Endothelial cell (in vitro differentiated cells): ENCODE measurements at regions not wholly inside any gene's neighbourhood (a gene's known extent, or its start where the extent isn't known, plus 50 kb on each side); places are given as distances from the start of the nearest gene placed in this dataset.

Experiments used
- DNase-seq: peaks from one replicate; pipeline ENCODE4 v3.0.0; 2021; ENCODE audit warnings: low spot score
- H3K27ac Mint-ChIP-seq: one replicate; pipeline ENCODE4 v1.8.0; 2021; ENCODE audit warnings: mixed read lengths, inconsistent platforms; ENCODE audit not compliant: unreplicated experiment
- H3K27me3 Mint-ChIP-seq: one replicate; pipeline ENCODE4 v1.8.0; 2021; ENCODE audit warnings: mild to moderate bottlenecking, moderate library complexity, mixed read lengths, inconsistent platforms; ENCODE audit not compliant: unreplicated experiment
- H3K36me3 Mint-ChIP-seq: one replicate; pipeline ENCODE4 v1.8.0; 2021; ENCODE audit warnings: mild to moderate bottlenecking, low read depth, mixed read lengths, inconsistent platforms; ENCODE audit not compliant: unreplicated experiment
- H3K4me1 Mint-ChIP-seq: one replicate; pipeline ENCODE4 v1.8.0; 2021; ENCODE audit warnings: mild to moderate bottlenecking, mixed read lengths, inconsistent platforms; ENCODE audit not compliant: unreplicated experiment
- H3K4me3 Mint-ChIP-seq: one replicate; pipeline ENCODE4 v1.8.0; 2021; ENCODE audit warnings: mild to moderate bottlenecking, mixed read lengths, inconsistent platforms; ENCODE audit not compliant: unreplicated experiment
- H3K9me3 Mint-ChIP-seq: one replicate; pipeline ENCODE4 v1.8.0; 2021; ENCODE audit warnings: mixed read lengths, inconsistent platforms; ENCODE audit not compliant: unreplicated experiment
- CTCF ChIP-seq: fragments of 200-600 bp; sonication (generic); IDR thresholded peaks from one replicate; pipeline ENCODE4 v1.5.0; 2021; ENCODE audit warnings: antibody characterized with exemption; ENCODE audit not compliant: unreplicated experiment

GRCh38 chrX:8232406-8232805 lies 61.3 kb upstream of the VCX2 start:
- H3K36me3 Mint-ChIP-seq = peaks cover under 1% of the 10 kb centered on the region
- H3K27ac Mint-ChIP-seq = no peak overlapping the region
- no peaks in the 10 kb centered on the region for H3K4me1 Mint-ChIP-seq
- no peaks in the 10 kb centered on the region for H3K9me3 Mint-ChIP-seq
- DNase-seq = no peak
- no peak overlapping the region for H3K4me3 Mint-ChIP-seq
- TF ChIP-seq CTCF = no peak
- no peaks in the 10 kb centered on the region for H3K27me3 Mint-ChIP-seq

GRCh38 chrX:8233091-8233490 lies 62.0 kb upstream of the VCX2 start:
- Mint-ChIP-seq H3K27me3 (no peaks in the 10 kb centered on the region), H3K4me3 (no peak overlapping the region), H3K27ac (no peak overlapping the region), H3K36me3 (no peaks in the 10 kb centered on the region), H3K4me1 (no peaks in the 10 kb centered on the region), H3K9me3 (no peaks in the 10 kb centered on the region)
- no peak for DNase-seq
- TF ChIP-seq CTCF = no peak

- Mint-ChIP-seq H3K27ac (no peak overlapping the region), H3K4me3 (no peak overlapping the region), H3K27me3 (no peaks in the 10 kb centered on the region), H3K9me3 (no peaks in the 10 kb centered on the region), H3K4me1 (no peaks in the 10 kb centered on the region), H3K36me3 (no peaks in the 10 kb centered on the region)
- TF ChIP-seq CTCF = no peak
- DNase-seq = no peak
These were observed 64.0 kb upstream of the VCX2 start for GRCh38 chrX:8235026-8235425.

- no peaks in the 10 kb centered on the region for H3K27me3 Mint-ChIP-seq
- no peak for TF ChIP-seq CTCF
- no peaks in the 10 kb centered on the region for H3K4me1 Mint-ChIP-seq
- DNase-seq = no peak
- H3K27ac Mint-ChIP-seq = no peak overlapping the region
- no peak overlapping the region for H3K4me3 Mint-ChIP-seq
- no peaks in the 10 kb centered on the region for H3K9me3 Mint-ChIP-seq
- H3K36me3 Mint-ChIP-seq = no peaks in the 10 kb centered on the region
These were observed 66.7 kb upstream of the VCX2 start for GRCh38 chrX:8237718-8238117.

- no peak for TF ChIP-seq CTCF
- H3K36me3 Mint-ChIP-seq = no peaks in the 10 kb centered on the region
- DNase-seq = no peak
- no peaks in the 10 kb centered on the region for H3K27me3 Mint-ChIP-seq
- H3K4me1 Mint-ChIP-seq = no peaks in the 10 kb centered on the region
- H3K9me3 Mint-ChIP-seq = no peaks in the 10 kb centered on the region
- no peak overlapping the region for H3K4me3 Mint-ChIP-seq
- no peak overlapping the region for H3K27ac Mint-ChIP-seq
These were observed 71.5 kb upstream of the VCX2 start for GRCh38 chrX:8242431-8243020.
